ENCODE measurements at regions not wholly inside any gene's neighbourhood (a gene's known extent, or its start where the extent isn't known, plus 50 kb on each side); places are given as distances from the start of the nearest gene placed in this dataset.
A peak's percentile ranks its signal among the peaks of the same experiment; 100 is the strongest.

- Histone ChIP-seq H3K4me1 (ENCODE audit: control insufficient read depth, extremely low read depth, insufficient read depth, low read length) (no peaks in the 10 kb centered on the region), H3K27me3 (ENCODE audit: control insufficient read depth, insufficient read depth, low read length) (no peaks in the 10 kb centered on the region), H3K9ac (ENCODE audit: insufficient read depth, low read length) (no peak overlapping the region), H2AFZ (ENCODE audit: low read length) (no peak overlapping the region), H3K9me3 (ENCODE audit: control insufficient read depth, insufficient read depth, low read depth, low read length) (no peaks in the 10 kb centered on the region), H3K27ac (ENCODE audit: insufficient read depth, low read length) (no peak overlapping the region), H3K4me2 (ENCODE audit: extremely low read depth, insufficient read depth, low read length) (no peak overlapping the region), H3K4me3 (replicated peaks in 1 of 4; ENCODE audit: control extremely low read depth in 1 of 4, insufficient read depth in 1 of 4, low read depth in 3 of 4, low read length in 4 of 4) (no peak overlapping the region), H3K79me2 (ENCODE audit: control insufficient read depth, insufficient read depth, low read length) (no peaks in the 10 kb centered on the region), H3K36me3 (ENCODE audit: control insufficient read depth, insufficient read depth, low read length) (no peaks in the 10 kb centered on the region), H4K20me1 (ENCODE audit: control insufficient read depth, extremely low read depth, insufficient read depth, low read length) (no peaks in the 10 kb centered on the region)
- no peak for TF ChIP-seq EZH2 (IDR thresholded peaks at IDR 0.05; ENCODE audit: low read length, missing control alignments)
- TF ChIP-seq CTCF (conservative IDR thresholded peaks at IDR 0.05 in 1 of 2, IDR thresholded peaks at IDR 0.05 in 1 of 2; ENCODE audit: low read depth in 1 of 2, low read length in 2 of 2): no peak
- no peak for DNase-seq (ENCODE audit: low read depth in 2 of 2)
Measured at GRCh38 chr2:146651361-146651760, 1193.5 kb upstream of the ACVR2A start.

- no peaks in the 10 kb centered on the region for H4K20me1 ChIP-seq (ENCODE audit: control insufficient read depth, extremely low read depth, insufficient read depth, low read length)
- no peak for DNase-seq (ENCODE audit: low read depth in 2 of 2)
- H3K4me1 ChIP-seq (ENCODE audit: control insufficient read depth, extremely low read depth, insufficient read depth, low read length): no peaks in the 10 kb centered on the region
- H3K27ac ChIP-seq (ENCODE audit: insufficient read depth, low read length): no peak overlapping the region
- no peaks in the 10 kb centered on the region for H3K79me2 ChIP-seq (ENCODE audit: control insufficient read depth, insufficient read depth, low read length)
- no peaks in the 10 kb centered on the region for H3K9me3 ChIP-seq (ENCODE audit: control insufficient read depth, insufficient read depth, low read depth, low read length)
- no peak overlapping the region for H2AFZ ChIP-seq (ENCODE audit: low read length)
- H3K27me3 ChIP-seq (ENCODE audit: control insufficient read depth, insufficient read depth, low read length): no peaks in the 10 kb centered on the region
- H3K4me2 ChIP-seq (ENCODE audit: extremely low read depth, insufficient read depth, low read length): no peak overlapping the region
- no peak overlapping the region for H3K4me3 ChIP-seq (replicated peaks in 1 of 4; ENCODE audit: control extremely low read depth in 1 of 4, insufficient read depth in 1 of 4, low read depth in 3 of 4, low read length in 4 of 4)
- no peaks in the 10 kb centered on the region for H3K36me3 ChIP-seq (ENCODE audit: control insufficient read depth, insufficient read depth, low read length)
- TF ChIP-seq CTCF (conservative IDR thresholded peaks at IDR 0.05 in 1 of 2, IDR thresholded peaks at IDR 0.05 in 1 of 2; ENCODE audit: low read depth in 1 of 2, low read length in 2 of 2) (no peak), EZH2 (IDR thresholded peaks at IDR 0.05; ENCODE audit: low read length, missing control alignments) (no peak)
- no peak overlapping the region for H3K9ac ChIP-seq (ENCODE audit: insufficient read depth, low read length)
Measured at GRCh38 chr2:146642066-146642465, 1202.8 kb upstream of the ACVR2A start.

GRCh38 chr2:146634230-146635097, 1210.4 kb upstream of the ACVR2A start:
- H3K4me3 ChIP-seq (replicated peaks in 1 of 4; ENCODE audit: control extremely low read depth in 1 of 4, insufficient read depth in 1 of 4, low read depth in 3 of 4, low read length in 4 of 4): no peak overlapping the region
- no peaks in the 10 kb centered on the region for H3K4me1 ChIP-seq (ENCODE audit: control insufficient read depth, extremely low read depth, insufficient read depth, low read length)
- no peaks in the 10 kb centered on the region for H4K20me1 ChIP-seq (ENCODE audit: control insufficient read depth, extremely low read depth, insufficient read depth, low read length)
- H3K4me2 ChIP-seq (ENCODE audit: extremely low read depth, insufficient read depth, low read length): no peak overlapping the region
- H3K27me3 ChIP-seq (ENCODE audit: control insufficient read depth, insufficient read depth, low read length): no peaks in the 10 kb centered on the region
- H3K79me2 ChIP-seq (ENCODE audit: control insufficient read depth, insufficient read depth, low read length): no peaks in the 10 kb centered on the region
- no peak overlapping the region for H2AFZ ChIP-seq (ENCODE audit: low read length)
- TF ChIP-seq EZH2 (IDR thresholded peaks at IDR 0.05; ENCODE audit: low read length, missing control alignments): no peak
- TF ChIP-seq CTCF (conservative IDR thresholded peaks at IDR 0.05 in 1 of 2, IDR thresholded peaks at IDR 0.05 in 1 of 2; ENCODE audit: low read depth in 1 of 2, low read length in 2 of 2): no peak
- DNase-seq (ENCODE audit: low read depth in 2 of 2): peak; percentile 32 to 96
- H3K36me3 ChIP-seq (ENCODE audit: control insufficient read depth, insufficient read depth, low read length): no peaks in the 10 kb centered on the region
- no peaks in the 10 kb centered on the region for H3K9me3 ChIP-seq (ENCODE audit: control insufficient read depth, insufficient read depth, low read depth, low read length)
- H3K9ac ChIP-seq (ENCODE audit: insufficient read depth, low read length): no peak overlapping the region
- no peak overlapping the region for H3K27ac ChIP-seq (ENCODE audit: insufficient read depth, low read length)

Data from fibroblast of lung (primary cell).